CD14-positive monocyte (primary cell): ENCODE measurements at regions not wholly inside any gene's neighbourhood (a gene's known extent, or its start where the extent isn't known, plus 50 kb on each side); places are given as distances from the start of the nearest gene placed in this dataset.

Experiments used
- DNase-seq, 3 donors: peaks; one replicate each; pipeline ENCODE4 v3.0.0-alpha.2; 2011 to 2022
- H2AFZ ChIP-seq: 2 replicates; pipeline ENCODE4 v1.6.0; 2012; ENCODE audit warnings: mild to moderate bottlenecking, low read depth, low read length, inconsistent platforms; ENCODE audit not compliant: insufficient read depth, poor library complexity, severe bottlenecking
- H3K27ac ChIP-seq, 2 donors: 1 replicate in 1 of 2; 2 replicates in 1 of 2; pipeline ENCODE4 v1.5.1; 2012 to 2013; ENCODE audit warnings: low read length in 2 of 2, control low read depth in 1 of 2, inconsistent platforms in 1 of 2, low read depth in 1 of 2, mild to moderate bottlenecking in 1 of 2
- H3K27me3 ChIP-seq, 2 donors: one replicate each; pipeline versions ENCODE4 v1.6.0 to v1.6.1; 2011 to 2013; ENCODE audit warnings: low read length in 2 of 2; ENCODE audit not compliant: control insufficient read depth in 2 of 2, insufficient read depth in 2 of 2
- H3K36me3 ChIP-seq, 2 donors: replicated peaks in 1 of 2; 1 replicate in 1 of 2; 2 replicates in 1 of 2; pipeline versions ENCODE4 v1.5.1 to v1.6.1; 2012 to 2013; ENCODE audit warnings: low read length in 2 of 2, control low read depth in 1 of 2, inconsistent platforms in 1 of 2, mild to moderate bottlenecking in 1 of 2; ENCODE audit not compliant: insufficient read depth in 2 of 2, control insufficient read depth in 1 of 2
- H3K4me1 ChIP-seq, 2 donors: 1 replicate in 1 of 2; 2 replicates in 1 of 2; pipeline versions ENCODE4 v1.5.1 to v1.6.1; 2012 to 2013; ENCODE audit warnings: low read length in 2 of 2, control low read depth in 1 of 2, inconsistent platforms in 1 of 2, mild to moderate bottlenecking in 1 of 2, moderate library complexity in 1 of 2; ENCODE audit not compliant: insufficient read depth in 2 of 2, control insufficient read depth in 1 of 2
- H3K4me2 ChIP-seq: replicated peaks from 2 replicates; pipeline ENCODE3; 2012; ENCODE audit warnings: low read length, moderate library complexity, mild to moderate bottlenecking; ENCODE audit not compliant: poor library complexity, severe bottlenecking; ENCODE audit errors: extremely low read depth
- H3K4me3 ChIP-seq, 3 experiments: fragments of 200-600 bp in 1 of 3; sonication (generic) in 1 of 3; replicated peaks in 1 of 3; 1 replicate in 2 of 3; 2 replicates in 1 of 3; pipeline ENCODE4 v1.5.1; 2011 to 2013; ENCODE audit warnings: low read length in 3 of 3, mild to moderate bottlenecking in 3 of 3, control low read depth in 2 of 3, low read depth in 2 of 3, inconsistent platforms in 1 of 3, moderate library complexity in 1 of 3
- H3K79me2 ChIP-seq: 2 replicates; pipeline ENCODE4 v1.6.0; 2012; ENCODE audit warnings: mild to moderate bottlenecking, control low read depth, inconsistent platforms, low read length, moderate library complexity; ENCODE audit not compliant: insufficient read depth
- H3K9ac ChIP-seq: 2 replicates; pipeline ENCODE4 v1.6.0; 2017; ENCODE audit warnings: low read length, mild to moderate bottlenecking; ENCODE audit not compliant: insufficient read depth, poor library complexity, severe bottlenecking
- H3K9me3 ChIP-seq, 2 donors: replicated peaks in 1 of 2; 1 replicate in 1 of 2; 2 replicates in 1 of 2; pipeline versions ENCODE4 v1.5.1 to v1.6.1; 2012 to 2013; ENCODE audit warnings: low read length in 2 of 2, control low read depth in 1 of 2; ENCODE audit not compliant: control insufficient read depth in 1 of 2, insufficient read depth in 1 of 2
- H4K20me1 ChIP-seq: 2 replicates; pipeline ENCODE4 v1.6.0; 2012; ENCODE audit warnings: mild to moderate bottlenecking, low read length, control low read depth, moderate library complexity; ENCODE audit not compliant: insufficient read depth
- H3K27ac Mint-ChIP-seq, 7 donors: one replicate each; pipeline ENCODE4 v1.8.0; 2020; ENCODE audit warnings: mild to moderate bottlenecking in 7 of 7, mixed read lengths in 7 of 7, moderate library complexity in 6 of 7, inconsistent platforms in 2 of 7
- H3K27me3 Mint-ChIP-seq, 3 donors: one replicate each; pipeline ENCODE4 v1.8.0; 2021 to 2022; ENCODE audit warnings: low read depth in 3 of 3, mild to moderate bottlenecking in 3 of 3, mixed read lengths in 3 of 3, moderate library complexity in 3 of 3, inconsistent platforms in 1 of 3
- H3K36me3 Mint-ChIP-seq, 2 donors: one replicate each; pipeline ENCODE4 v1.8.0; 2020; ENCODE audit warnings: mixed read lengths in 2 of 2, inconsistent platforms in 1 of 2, mild to moderate bottlenecking in 1 of 2
- H3K4me1 Mint-ChIP-seq: one replicate; pipeline ENCODE4 v1.8.0; 2020; ENCODE audit warnings: mild to moderate bottlenecking, mixed read lengths
- H3K4me3 Mint-ChIP-seq, 2 donors: one replicate each; pipeline ENCODE4 v1.8.0; 2020; ENCODE audit warnings: mild to moderate bottlenecking in 2 of 2, mixed read lengths in 2 of 2, moderate library complexity in 1 of 2
- H3K9me3 Mint-ChIP-seq, 7 donors: one replicate each; pipeline ENCODE4 v1.8.0; 2020 to 2022; ENCODE audit warnings: mixed read lengths in 7 of 7, mild to moderate bottlenecking in 6 of 7, moderate library complexity in 6 of 7, inconsistent platforms in 2 of 7
- CTCF ChIP-seq: fragments of 200-600 bp; IDR thresholded peaks from one replicate; pipeline ENCODE4 v1.8.0; 2022; ENCODE audit warnings: antibody characterized with exemption, mild to moderate bottlenecking
- WGBS: methylation state at CpG from one replicate; pipeline ENCODE4 v1.1.5; 2013; ENCODE audit warnings: missing lambda C conversion rate; ENCODE audit not compliant: insufficient coverage; 5-methylcytosine and 5-hydroxymethylcytosine counted together
- intact Hi-C, 2 donors: fragments of 100-400 bp; cut with micrococcal nuclease; formaldehyde crosslinking; loops; one replicate each; pipeline versions ENCODE4 v1.15.0 to v1.15.1; 2023

- H3K36me3 ChIP-seq, result no peaks in the 10 kb centered on the region
- no peak for TF ChIP-seq CTCF
- Mint-ChIP-seq H3K4me3 (no peak overlapping the region), H3K27ac (no peak overlapping the region), H3K4me1 (no peaks in the 10 kb centered on the region), H3K36me3 (no peaks in the 10 kb centered on the region), H3K9me3 (peaks cover 7 to 16% (median 11%) of the 10 kb centered on the region in 7 donors), H3K27me3 (peaks cover 0 to 1% (median 0%) of the 10 kb centered on the region in 3 donors)
- H3K4me1 ChIP-seq, result no peaks in the 10 kb centered on the region
- H3K27me3 ChIP-seq, result no peaks in the 10 kb centered on the region
- no peak overlapping the region for H3K4me3 ChIP-seq
- peaks cover 0 to 6% of the 10 kb centered on the region in 2 donors for H3K9me3 ChIP-seq
- WGBS, result no CpG with 5 or more reads among the region's 3 CpGs
- DNase-seq, result no peak
- H3K79me2 ChIP-seq, result no peaks in the 10 kb centered on the region
- no peaks in the 10 kb centered on the region for H4K20me1 ChIP-seq
- H3K27ac ChIP-seq, result no peak overlapping the region
- H3K9ac ChIP-seq, result no peak overlapping the region
- no peak overlapping the region for H2AFZ ChIP-seq
- intact Hi-C loops, result no loop called here
- H3K4me2 ChIP-seq, result no peak overlapping the region
These were observed 224.8 kb upstream of the SEMA6A start for GRCh38 chr5:116799401-116799800.

- no peaks in the 10 kb centered on the region for H3K27me3 ChIP-seq
- no peaks in the 10 kb centered on the region for H3K36me3 ChIP-seq
- Mint-ChIP-seq H3K9me3 (peaks cover 5 to 22% (median 20%) of the 10 kb centered on the region in 7 donors), H3K4me3 (no peak overlapping the region), H3K27me3 (peaks cover 0 to 1% (median 1%) of the 10 kb centered on the region in 3 donors), H3K36me3 (no peaks in the 10 kb centered on the region), H3K4me1 (no peaks in the 10 kb centered on the region), H3K27ac (no peak overlapping the region)
- H3K79me2 ChIP-seq, result no peaks in the 10 kb centered on the region
- no peak for DNase-seq
- WGBS, result 43% methylated on average over 1 of the region's 2 CpGs
- no peak overlapping the region for H3K4me3 ChIP-seq
- intact Hi-C loops, result no loop called here
- no peak overlapping the region for H3K4me2 ChIP-seq
- H3K9me3 ChIP-seq, result peaks cover 5 to 6% of the 10 kb centered on the region in 2 donors
- no peak overlapping the region for H2AFZ ChIP-seq
- no peak overlapping the region for H3K27ac ChIP-seq
- no peaks in the 10 kb centered on the region for H4K20me1 ChIP-seq
- no peaks in the 10 kb centered on the region for H3K4me1 ChIP-seq
- no peak for TF ChIP-seq CTCF
- H3K9ac ChIP-seq, result no peak overlapping the region
These were observed 220.6 kb upstream of the SEMA6A start for GRCh38 chr5:116795189-116795588.
